Chondrocyte (in vitro differentiated cells): ENCODE measurements at regions not wholly inside any gene's neighbourhood (a gene's known extent, or its start where the extent isn't known, plus 50 kb on each side); places are given as distances from the start of the nearest gene placed in this dataset.
"Not testable (repeated sequence)": the region's sequence is repeated elsewhere in the genome, so short reads cannot be mapped to it uniquely, and the experiment has no call there.

ENCODE experiments used
- DNase-seq: peaks from one replicate; pipeline ENCODE4 v3.0.0; 2021; ENCODE audit warnings: mixed read lengths, low spot score
- H3K27ac Mint-ChIP-seq: one replicate; pipeline ENCODE4 v1.8.0; 2021; ENCODE audit warnings: mild to moderate bottlenecking, moderate library complexity, mixed read lengths; ENCODE audit not compliant: unreplicated experiment
- H3K27me3 Mint-ChIP-seq: 2 replicates; pipeline ENCODE4 v1.8.0; 2021; ENCODE audit warnings: low read depth, mixed read lengths
- H3K36me3 Mint-ChIP-seq: 2 replicates; pipeline ENCODE4 v1.8.0; 2021; ENCODE audit warnings: low read depth, mixed read lengths
- H3K4me1 Mint-ChIP-seq: 2 replicates; pipeline ENCODE4 v1.8.0; 2021; ENCODE audit warnings: low read depth, mild to moderate bottlenecking, mixed read lengths
- H3K4me3 Mint-ChIP-seq: one replicate; pipeline ENCODE4 v1.8.0; 2021; ENCODE audit warnings: mild to moderate bottlenecking, moderate library complexity, mixed read lengths; ENCODE audit not compliant: unreplicated experiment
- H3K9me3 Mint-ChIP-seq: 2 replicates; pipeline ENCODE4 v1.8.0; 2021; ENCODE audit warnings: low read depth, mixed read lengths
- TF ChIP-seq, protein P1 (sequence below): fragments of 200-600 bp; sonication (generic); IDR thresholded peaks from 2 replicates; pipeline ENCODE4 v1.5.0; 2021; ENCODE audit warnings: antibody characterized with exemption, mild to moderate bottlenecking, moderate library complexity

DNA sequence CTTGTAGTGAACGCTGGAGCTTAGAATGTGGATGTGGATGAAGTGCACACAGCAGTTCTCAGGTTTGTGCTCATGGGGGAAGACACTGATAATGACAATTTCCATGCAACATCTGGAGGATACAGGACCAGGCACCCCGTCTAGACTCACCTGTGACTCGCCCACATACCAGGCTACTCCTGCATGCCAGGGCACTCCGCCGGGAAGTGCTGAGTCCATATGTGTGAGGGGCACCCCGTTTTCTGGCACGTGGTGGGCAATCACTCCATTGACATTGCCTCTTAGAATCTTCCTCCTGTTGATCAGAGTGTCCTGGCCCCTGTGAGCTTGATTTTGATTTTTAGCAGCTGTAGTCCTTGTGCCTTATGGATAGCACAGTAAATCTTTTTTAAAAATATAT lies 90.9 kb upstream of the LRPAP1 start:
- DNase-seq: peak; percentile 76
- Mint-ChIP-seq H3K27me3 (peaks cover 31% of the 10 kb centered on the region), H3K4me3 (no peak overlapping the region), H3K9me3 (peaks cover 7% of the 10 kb centered on the region), H3K27ac (no peak overlapping the region), H3K36me3 (peaks cover 3% of the 10 kb centered on the region), H3K4me1 (peaks cover 3% of the 10 kb centered on the region)
- TF ChIP-seq, protein P1, sequence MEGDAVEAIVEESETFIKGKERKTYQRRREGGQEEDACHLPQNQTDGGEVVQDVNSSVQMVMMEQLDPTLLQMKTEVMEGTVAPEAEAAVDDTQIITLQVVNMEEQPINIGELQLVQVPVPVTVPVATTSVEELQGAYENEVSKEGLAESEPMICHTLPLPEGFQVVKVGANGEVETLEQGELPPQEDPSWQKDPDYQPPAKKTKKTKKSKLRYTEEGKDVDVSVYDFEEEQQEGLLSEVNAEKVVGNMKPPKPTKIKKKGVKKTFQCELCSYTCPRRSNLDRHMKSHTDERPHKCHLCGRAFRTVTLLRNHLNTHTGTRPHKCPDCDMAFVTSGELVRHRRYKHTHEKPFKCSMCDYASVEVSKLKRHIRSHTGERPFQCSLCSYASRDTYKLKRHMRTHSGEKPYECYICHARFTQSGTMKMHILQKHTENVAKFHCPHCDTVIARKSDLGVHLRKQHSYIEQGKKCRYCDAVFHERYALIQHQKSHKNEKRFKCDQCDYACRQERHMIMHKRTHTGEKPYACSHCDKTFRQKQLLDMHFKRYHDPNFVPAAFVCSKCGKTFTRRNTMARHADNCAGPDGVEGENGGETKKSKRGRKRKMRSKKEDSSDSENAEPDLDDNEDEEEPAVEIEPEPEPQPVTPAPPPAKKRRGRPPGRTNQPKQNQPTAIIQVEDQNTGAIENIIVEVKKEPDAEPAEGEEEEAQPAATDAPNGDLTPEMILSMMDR: no peak

DNA sequence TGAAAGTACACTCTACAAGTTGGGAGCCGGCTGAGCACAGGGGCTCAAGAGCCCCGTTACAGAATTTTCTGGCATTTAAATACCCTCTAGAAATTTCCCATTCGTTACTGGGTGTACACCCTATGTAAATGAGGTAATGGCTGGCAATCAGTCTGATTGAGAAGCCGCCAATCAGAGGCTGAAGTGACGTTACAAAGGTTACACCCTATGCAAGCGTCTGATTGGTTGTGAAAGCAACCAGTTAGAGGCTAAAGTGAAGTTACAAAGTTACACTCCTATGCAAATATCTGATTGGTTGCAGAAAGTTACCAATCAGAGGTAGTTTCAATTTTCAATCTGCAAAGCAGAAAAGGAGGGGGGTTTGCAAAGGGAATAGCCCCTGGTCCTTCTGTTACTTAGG lies 88.1 kb upstream of the LRPAP1 start:
- peaks cover 39% of the 10 kb centered on the region for H3K27me3 Mint-ChIP-seq
- not testable (repeated sequence) for H3K9me3 Mint-ChIP-seq, H3K4me1 Mint-ChIP-seq, H3K36me3 Mint-ChIP-seq, DNase-seq, H3K27ac Mint-ChIP-seq, H3K4me3 Mint-ChIP-seq

DNA sequence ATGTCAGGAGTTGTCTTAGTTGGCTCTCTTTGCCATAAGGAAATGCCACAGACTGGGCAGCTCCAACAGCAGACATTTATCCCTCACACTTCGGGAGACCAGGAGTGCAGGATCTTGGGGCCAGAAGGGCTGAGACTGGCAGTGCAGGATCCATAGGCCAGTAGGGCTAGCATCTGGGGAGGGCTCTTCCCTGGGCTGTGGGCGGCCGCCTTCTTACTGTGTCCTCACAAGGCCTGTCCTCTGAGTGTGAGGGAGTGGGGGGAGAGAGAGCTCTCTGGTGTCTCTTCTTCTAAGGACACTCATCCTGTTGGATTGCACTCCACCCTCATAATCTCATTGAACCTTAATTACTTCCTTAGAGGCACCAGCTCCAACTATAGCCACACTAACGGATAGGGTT lies 87.5 kb upstream of the LRPAP1 start:
- H3K36me3 Mint-ChIP-seq, H3K4me1 Mint-ChIP-seq, H3K27ac Mint-ChIP-seq, H3K9me3 Mint-ChIP-seq, H3K4me3 Mint-ChIP-seq: not testable (repeated sequence)
- peaks cover 35% of the 10 kb centered on the region for H3K27me3 Mint-ChIP-seq
- peak; percentile 44 for DNase-seq

GRCh38 chr4:3618341-3618740 lies 86.1 kb upstream of the LRPAP1 start:
- DNase-seq, H3K27ac Mint-ChIP-seq, H3K36me3 Mint-ChIP-seq, H3K4me3 Mint-ChIP-seq, H3K4me1 Mint-ChIP-seq, H3K9me3 Mint-ChIP-seq: not testable (repeated sequence)
- peaks cover 31% of the 10 kb centered on the region for H3K27me3 Mint-ChIP-seq

- peak; percentile 69 for DNase-seq
- Mint-ChIP-seq H3K36me3 (peaks cover 3% of the 10 kb centered on the region), H3K27ac (no peak overlapping the region), H3K9me3 (peaks cover 3% of the 10 kb centered on the region), H3K4me1 (peaks cover 5% of the 10 kb centered on the region), H3K4me3 (no peak overlapping the region), H3K27me3 (peaks cover 29% of the 10 kb centered on the region)
- TF ChIP-seq, protein P1: no peak
Observed at GRCh38 chr4:3615386-3616286, 83.4 kb upstream of the LRPAP1 start.

- TF ChIP-seq, protein P1: no peak
- Mint-ChIP-seq H3K4me3 (no peak overlapping the region), H3K27ac (no peak overlapping the region), H3K27me3 (peaks cover 25% of the 10 kb centered on the region), H3K9me3 (peaks cover 3% of the 10 kb centered on the region), H3K4me1 (peaks cover 5% of the 10 kb centered on the region), H3K36me3 (peaks cover 3% of the 10 kb centered on the region)
- no peak for DNase-seq
Observed at GRCh38 chr4:3614731-3614980, 82.4 kb upstream of the LRPAP1 start.
